ENCODE measurements at regions not wholly inside any gene's neighbourhood (a gene's known extent, or its start where the extent isn't known, plus 50 kb on each side); places are given as distances from the start of the nearest gene placed in this dataset.

- no TSS peak for BruUV-seq (replicated peaks)
- Histone ChIP-seq H3K36me3 (ENCODE audit: insufficient read depth, low read length, poor library complexity, severe bottlenecking) (no peaks in the 10 kb centered on the region), H3K27ac (ENCODE audit: low read depth, low read length, poor library complexity, severe bottlenecking) (no peak overlapping the region), H3K9me3 (ENCODE audit: low read depth, low read length, poor library complexity, severe bottlenecking) (no peaks in the 10 kb centered on the region), H3K4me1 (ENCODE audit: insufficient read depth, low read length, poor library complexity, severe bottlenecking) (no peaks in the 10 kb centered on the region), H3K4me3 (ENCODE audit: low read depth, low read length, poor library complexity, severe bottlenecking) (no peak overlapping the region), H3K27me3 (replicated peaks; ENCODE audit: insufficient read depth, low read depth, low read length, poor library complexity) (no peaks in the 10 kb centered on the region)
- intact Hi-C loops (cut with micrococcal nuclease; ENCODE audit: unreplicated experiment), result no loop called here
- ChIA-PET CTCF (no interaction called here), POLR2A (ENCODE audit: low non-redundant PET) (no interaction called here)
- DNase-seq (ENCODE audit: low spot score), result no peak
- no peak for TF ChIP-seq EZH2 (IDR thresholded peaks at IDR 0.05; ENCODE audit: borderline replicate concordance, low read depth, low read length, poor library complexity, severe bottlenecking)
Observed at GRCh38 chr4:169909479-169909878, 116.7 kb downstream of the MFAP3L start.

GRCh38 chr4:169907705-169908104 is 118.5 kb downstream of the MFAP3L start:
- TF ChIP-seq CTCF (conservative IDR thresholded peaks at IDR 0.05; ENCODE audit: low read depth, low read length) (no peak), EZH2 (IDR thresholded peaks at IDR 0.05; ENCODE audit: borderline replicate concordance, low read depth, low read length, poor library complexity, severe bottlenecking) (no peak)
- no peak for DNase-seq (ENCODE audit: low spot score)
- no TSS peak for BruUV-seq (replicated peaks)
- Histone ChIP-seq H3K9me3 (ENCODE audit: low read depth, low read length, poor library complexity, severe bottlenecking) (no peaks in the 10 kb centered on the region), H3K4me1 (ENCODE audit: insufficient read depth, low read length, poor library complexity, severe bottlenecking) (no peaks in the 10 kb centered on the region), H3K4me3 (ENCODE audit: low read depth, low read length, poor library complexity, severe bottlenecking) (no peak overlapping the region), H3K27ac (ENCODE audit: low read depth, low read length, poor library complexity, severe bottlenecking) (no peak overlapping the region), H3K27me3 (replicated peaks; ENCODE audit: insufficient read depth, low read depth, low read length, poor library complexity) (no peaks in the 10 kb centered on the region), H3K36me3 (ENCODE audit: insufficient read depth, low read length, poor library complexity, severe bottlenecking) (no peaks in the 10 kb centered on the region)
- CTCF ChIA-PET, result no interaction called here
- intact Hi-C loops (cut with micrococcal nuclease; ENCODE audit: unreplicated experiment), result no loop called here
- POLR2A ChIA-PET (ENCODE audit: low non-redundant PET), result no interaction called here

GRCh38 chr4:169906821-169907220 is 119.4 kb downstream of the MFAP3L start:
- Histone ChIP-seq H3K4me3 (ENCODE audit: low read depth, low read length, poor library complexity, severe bottlenecking) (no peak overlapping the region), H3K4me1 (ENCODE audit: insufficient read depth, low read length, poor library complexity, severe bottlenecking) (no peaks in the 10 kb centered on the region), H3K27me3 (replicated peaks; ENCODE audit: insufficient read depth, low read depth, low read length, poor library complexity) (no peaks in the 10 kb centered on the region), H3K36me3 (ENCODE audit: insufficient read depth, low read length, poor library complexity, severe bottlenecking) (no peaks in the 10 kb centered on the region), H3K9me3 (ENCODE audit: low read depth, low read length, poor library complexity, severe bottlenecking) (no peaks in the 10 kb centered on the region), H3K27ac (ENCODE audit: low read depth, low read length, poor library complexity, severe bottlenecking) (no peak overlapping the region)
- ChIA-PET POLR2A (ENCODE audit: low non-redundant PET) (no interaction called here), CTCF (no interaction called here)
- TF ChIP-seq CTCF (conservative IDR thresholded peaks at IDR 0.05; ENCODE audit: low read depth, low read length), result no peak
- no peak for TF ChIP-seq EZH2 (IDR thresholded peaks at IDR 0.05; ENCODE audit: borderline replicate concordance, low read depth, low read length, poor library complexity, severe bottlenecking)
- no peak for DNase-seq (ENCODE audit: low spot score)
- intact Hi-C loops (cut with micrococcal nuclease; ENCODE audit: unreplicated experiment), result no loop called here
- no TSS peak for BruUV-seq (replicated peaks)

DNA sequence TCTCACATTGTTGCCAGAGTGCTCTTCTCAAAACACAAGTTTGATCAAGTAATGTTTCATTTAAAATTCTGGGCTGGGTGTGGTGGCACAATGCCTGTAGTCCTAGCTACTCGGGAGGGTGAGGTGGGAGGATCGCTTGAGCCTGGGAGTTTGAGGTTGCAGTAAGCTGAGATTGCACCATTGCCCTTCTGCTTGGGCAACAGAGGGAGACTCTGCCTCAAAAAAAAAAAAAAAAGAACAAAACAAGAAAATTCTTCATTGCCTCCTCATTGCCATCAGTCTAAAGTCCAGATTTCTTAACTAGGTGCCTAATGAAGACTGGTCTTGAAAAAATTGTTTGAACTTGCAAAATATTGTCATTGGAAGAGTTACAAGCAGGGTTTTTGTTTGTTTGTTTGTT is 120.1 kb downstream of the MFAP3L start:
- TF ChIP-seq CTCF (conservative IDR thresholded peaks at IDR 0.05; ENCODE audit: low read depth, low read length) (no peak), EZH2 (IDR thresholded peaks at IDR 0.05; ENCODE audit: borderline replicate concordance, low read depth, low read length, poor library complexity, severe bottlenecking) (no peak)
- intact Hi-C loops (cut with micrococcal nuclease; ENCODE audit: unreplicated experiment), result no loop called here
- Histone ChIP-seq H3K27ac (ENCODE audit: low read depth, low read length, poor library complexity, severe bottlenecking) (no peak overlapping the region), H3K9me3 (ENCODE audit: low read depth, low read length, poor library complexity, severe bottlenecking) (no peaks in the 10 kb centered on the region), H3K27me3 (replicated peaks; ENCODE audit: insufficient read depth, low read depth, low read length, poor library complexity) (no peaks in the 10 kb centered on the region), H3K36me3 (ENCODE audit: insufficient read depth, low read length, poor library complexity, severe bottlenecking) (no peaks in the 10 kb centered on the region), H3K4me1 (ENCODE audit: insufficient read depth, low read length, poor library complexity, severe bottlenecking) (no peaks in the 10 kb centered on the region), H3K4me3 (ENCODE audit: low read depth, low read length, poor library complexity, severe bottlenecking) (no peak overlapping the region)
- CTCF ChIA-PET, result no interaction called here
- no TSS peak for BruUV-seq (replicated peaks)
- POLR2A ChIA-PET (ENCODE audit: low non-redundant PET), result no interaction called here
- DNase-seq (ENCODE audit: low spot score), result no peak

Measured in A673 (cell line).